A549 (cell line): ENCODE measurements at regions not wholly inside any gene's neighbourhood (a gene's known extent, or its start where the extent isn't known, plus 50 kb on each side); places are given as distances from the start of the nearest gene placed in this dataset.

Experiments
- ATAC-seq, 2 experiments: fragments of 200-7000 bp in 1 of 2; fragments of >200 bp in 1 of 2; cut with Nextera tagmentation in 1 of 2; cut with Tn5 transposase in 1 of 2; 3 replicates each; pipeline versions ENCODE4 v1.8.0 to v1.9.1; 2018 to 2020; ENCODE audit warnings: mild to moderate bottlenecking in 1 of 2, moderate library complexity in 1 of 2
- CTCF ChIA-PET: fragments of 300-600 bp; sonication (Branson Sonifier 250); formaldehyde crosslinking; extraction: SDS; loops from one replicate; lab custom pipeline; 2021; ENCODE audit warnings: antibody characterized with exemption, inconsistent platforms; lab: Yijun Ruan, JAX
- POLR2A ChIA-PET: fragments of 350-600 bp; formaldehyde crosslinking; extraction: SDS; loops from one replicate; lab custom pipeline; 2021; ENCODE audit warnings: antibody characterized with exemption, inconsistent platforms; lab: Yijun Ruan, JAX
- DNase-seq, 2 experiments: peaks; one replicate each; pipeline versions ENCODE4 v3.0.0 to v3.0.0-alpha.2; 2011 to 2016; ENCODE audit warnings: low read depth in 1 of 2, low spot score in 1 of 2
- FAIRE-seq: peaks from 2 replicates; lab custom pipeline; 2011; peaks lifted over from hg19 to GRCh38; lab: Jason Lieb, UNC
- H3K27ac ChIP-seq, 2 experiments: fragments of >200 bp; sonication (Bioruptor Twin); formaldehyde crosslinking; 3 replicates each; pipeline ENCODE4 v1.5.1; 2016 to 2017
- H3K4me1 ChIP-seq: fragments of >200 bp; sonication (Bioruptor Twin); formaldehyde crosslinking; 3 replicates; pipeline ENCODE4 v1.6.1; 2016
- H3K4me2 ChIP-seq: fragments of >200 bp; sonication (Bioruptor Twin); formaldehyde crosslinking; 3 replicates; pipeline ENCODE4 v1.6.1; 2016
- H3K4me3 ChIP-seq: fragments of >200 bp; sonication (Bioruptor Twin); formaldehyde crosslinking; 3 replicates; pipeline ENCODE4 v1.5.1; 2016
- H3K9me3 ChIP-seq: fragments of >200 bp; sonication (Bioruptor Twin); formaldehyde crosslinking; 3 replicates; pipeline ENCODE4 v1.6.1; 2016
- BCL3 ChIP-seq: fragments of >200 bp; sonication (Bioruptor Twin); formaldehyde crosslinking; IDR thresholded peaks from 3 replicates; pipeline ENCODE4 v1.6.1; 2016
- BHLHE40 ChIP-seq: IDR thresholded peaks from 2 replicates; pipeline ENCODE4 v1.6.1; 2012; ENCODE audit warnings: low read depth, low read length, inconsistent platforms
- CBX8 ChIP-seq: fragments of 200-600 bp; sonication (generic); IDR thresholded peaks from 2 replicates; pipeline ENCODE4 v1.6.1; 2016
- CHD4 ChIP-seq: fragments of 200-600 bp; sonication (generic); IDR thresholded peaks from 2 replicates; pipeline ENCODE4 v1.6.1; 2016; ENCODE audit warnings: antibody characterized with exemption, mild to moderate bottlenecking, borderline replicate concordance
- EHF ChIP-seq: fragments of 250-450 bp; sonication (Bioruptor Pico); IDR thresholded peaks from 2 replicates; pipeline ENCODE4 v1.5.0; 2020; ENCODE audit warnings: mild to moderate bottlenecking
- EHMT2 ChIP-seq: fragments of 200-600 bp; sonication (generic); IDR thresholded peaks from 2 replicates; pipeline ENCODE4 v1.6.1; 2016; ENCODE audit warnings: antibody characterized with exemption, low read depth, mild to moderate bottlenecking, moderate library complexity
- ELK1 ChIP-seq: fragments of 150-350 bp; IDR thresholded peaks from 2 replicates; pipeline ENCODE4 v1.6.1; 2014; ENCODE audit warnings: low read depth, mild to moderate bottlenecking, low read length
- EP300 ChIP-seq, 2 experiments: fragments of >200 bp; sonication (Bioruptor Twin); formaldehyde crosslinking; IDR thresholded peaks; 2 replicates in 1 of 2; 3 replicates in 1 of 2; pipeline ENCODE4 v1.6.1; 2016 to 2017
- FOSL2 ChIP-seq, 2 experiments: fragments of 450-650 bp in 1 of 2; fragments of >200 bp in 1 of 2; sonication (Bioruptor Twin) in 1 of 2; formaldehyde crosslinking; IDR thresholded peaks; 2 replicates each; pipeline versions ENCODE4 v1.5.0 to v1.6.1; 2016 to 2020; ENCODE audit warnings: mild to moderate bottlenecking in 1 of 2, moderate library complexity in 1 of 2
- HOXA7 ChIP-seq: fragments of 250-450 bp; sonication (Bioruptor Pico); IDR thresholded peaks from 2 replicates; pipeline ENCODE4 v1.5.0; 2020; ENCODE audit warnings: mild to moderate bottlenecking, moderate library complexity
- KDM1A ChIP-seq: fragments of 200-600 bp; sonication (generic); IDR thresholded peaks from 2 replicates; pipeline ENCODE4 v1.6.1; 2016; ENCODE audit warnings: low read depth, mild to moderate bottlenecking
- KDM5A ChIP-seq: fragments of 200-600 bp; sonication (generic); IDR thresholded peaks from 2 replicates; pipeline ENCODE4 v1.6.1; 2016; ENCODE audit warnings: antibody characterized with exemption, mild to moderate bottlenecking
- MAX ChIP-seq: IDR thresholded peaks from 2 replicates; pipeline ENCODE4 v1.6.1; 2012
- NR3C1 ChIP-seq: fragments of >200 bp; sonication (Bioruptor Twin); formaldehyde crosslinking; IDR thresholded peaks from 3 replicates; pipeline ENCODE4 v1.6.1; 2017
- RAD21 ChIP-seq, 2 experiments: fragments of >200 bp in 1 of 2; sonication (Bioruptor Twin) in 1 of 2; formaldehyde crosslinking in 1 of 2; IDR thresholded peaks in 1 of 2; conservative IDR thresholded peaks in 1 of 2; 2 replicates in 1 of 2; 3 replicates in 1 of 2; pipeline ENCODE4 v1.6.1; 2012 to 2018; ENCODE audit warnings: inconsistent platforms in 1 of 2
- SMC3 ChIP-seq: fragments of >200 bp; sonication (Bioruptor Twin); formaldehyde crosslinking; IDR thresholded peaks from 3 replicates; pipeline ENCODE4 v1.6.1; 2018; ENCODE audit warnings: inconsistent platforms
- SREBF2 ChIP-seq: fragments of 450-650 bp; IDR thresholded peaks from 2 replicates; pipeline ENCODE4 v1.6.1; 2014; ENCODE audit warnings: mild to moderate bottlenecking, moderate library complexity
- TFCP2L1 ChIP-seq: fragments of 250-450 bp; sonication (Bioruptor Pico); IDR thresholded peaks from 2 replicates; pipeline ENCODE4 v1.5.0; 2021; ENCODE audit warnings: mild to moderate bottlenecking
- USF2 ChIP-seq: fragments of 450-650 bp; IDR thresholded peaks from 2 replicates; pipeline ENCODE4 v1.6.1; 2014; ENCODE audit warnings: antibody characterized with exemption
- ZC3H11A ChIP-seq: fragments of 450-650 bp; IDR thresholded peaks from 2 replicates; pipeline ENCODE4 v1.6.1; 2014; ENCODE audit warnings: antibody characterized with exemption, mild to moderate bottlenecking
- ZSCAN20 ChIP-seq: fragments of 250-450 bp; sonication (Bioruptor Pico); IDR thresholded peaks from 2 replicates; pipeline ENCODE4 v1.8.0; 2022; ENCODE audit warnings: mild to moderate bottlenecking, moderate library complexity
- WGBS: methylation state at CpG from one replicate; pipeline ENCODE4 v1.1.6; 2017; ENCODE audit errors: missing lambda C conversion rate; 5-methylcytosine and 5-hydroxymethylcytosine counted together

DNA sequence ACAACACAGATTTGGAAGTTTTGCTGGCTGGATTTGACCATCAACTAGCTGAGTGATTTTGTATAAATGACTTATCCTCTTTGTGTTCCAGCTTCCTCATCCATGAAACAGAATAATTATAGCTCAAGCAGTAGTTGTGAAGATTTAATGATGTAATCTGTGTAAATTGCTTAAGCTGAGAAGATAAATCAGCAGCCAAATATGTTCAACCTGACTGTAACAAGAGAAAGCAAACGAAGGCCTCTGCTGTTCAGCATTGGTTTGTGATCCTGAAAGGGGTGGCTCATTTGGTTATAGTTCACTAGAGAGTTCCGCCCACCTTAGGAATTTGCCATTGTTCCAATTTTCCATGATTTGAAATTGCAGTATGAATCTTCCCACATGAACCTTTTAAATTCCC lies 75.7 kb upstream of the CCDC112 start:
- WGBS, result 64% methylated on average over 2 of the region's 2 CpGs
- TF ChIP-seq TFCP2L1 (CRISPR knock-in tag) (no peak), BCL3 (no peak), EHMT2 (no peak), MAX (no peak), ZC3H11A (no peak), RAD21 (conservative IDR thresholded peaks at IDR 0.05 in 1 of 2, IDR thresholded peaks at IDR 0.05 in 1 of 2) (no peak)
- POLR2A ChIA-PET, result no interaction called here
- H3K4me3 ChIP-seq, result no peak overlapping the region
- H3K4me1 ChIP-seq, result peaks cover 4% of the 10 kb centered on the region; the same call in 2 of the 3 replicates
- H3K27ac ChIP-seq, result no peak overlapping the region
- DNase-seq (no peak), FAIRE-seq (no peak), ATAC-seq (no peak)
- H3K9me3 ChIP-seq, result no peaks in the 10 kb centered on the region
- H3K4me2 ChIP-seq, result no peak overlapping the region
- CTCF ChIA-PET, result interaction anchor here (1.0 kb wide), 1 partner anchor 9 kb away, joined by 3 read pairs; no protein-coding TSS in a partner anchor

DNA sequence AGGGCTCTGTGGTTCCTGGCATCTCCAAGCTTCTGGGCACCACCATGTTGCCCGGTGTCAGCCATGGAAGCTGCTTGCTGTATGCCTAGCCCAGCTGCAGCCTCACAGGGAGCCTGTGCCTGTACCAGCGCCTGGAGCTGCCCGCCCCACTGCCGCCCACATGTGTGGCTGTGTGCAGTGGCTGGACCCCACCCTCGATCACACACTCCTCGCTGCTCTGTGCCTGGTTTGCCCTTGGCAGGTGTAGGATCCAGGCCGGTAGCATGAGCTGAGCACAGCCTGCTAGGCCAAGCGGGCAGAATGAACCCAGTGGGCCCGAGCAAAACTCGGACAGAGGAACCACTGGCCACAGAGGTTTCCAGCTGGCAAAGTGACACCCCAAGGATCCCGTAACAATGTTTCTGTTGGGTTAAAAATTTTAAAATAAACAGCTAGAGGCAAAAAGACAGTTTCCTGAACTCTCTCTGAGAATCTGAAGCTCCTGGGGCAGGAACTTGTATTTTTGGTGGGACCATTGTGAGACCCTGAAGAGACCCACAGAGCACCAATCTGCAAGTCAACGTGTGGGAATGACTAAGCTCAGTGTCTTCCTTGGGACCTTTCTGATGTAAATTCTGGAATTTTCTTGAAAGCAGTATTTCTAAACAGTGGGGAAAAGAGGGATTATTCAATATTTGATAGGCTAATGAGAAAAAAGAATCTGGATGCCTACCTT lies 73.1 kb upstream of the CCDC112 start:
- ATAC-seq, result no peak
- 86% methylated on average over 9 of the region's 12 CpGs for WGBS
- DNase-seq, result no peak
- Histone ChIP-seq H3K4me3 (no peak overlapping the region), H3K9me3 (no peaks in the 10 kb centered on the region), H3K4me2 (no peak overlapping the region)
- POLR2A ChIA-PET, result no interaction called here
- no peak for TF ChIP-seq ZSCAN20 (CRISPR knock-in tag)
- TF ChIP-seq EP300 (IDR thresholded peaks at IDR 0.05), result no peak
- no peak for TF ChIP-seq MAX
- no peak for TF ChIP-seq SREBF2
- TF ChIP-seq SMC3, result no peak
- no peak for TF ChIP-seq BCL3
- TF ChIP-seq BHLHE40, result no peak
- TF ChIP-seq FOSL2 (IDR thresholded peaks at IDR 0.05), result no peak
- TF ChIP-seq FOSL2 (CRISPR knock-in tag; IDR thresholded peaks at IDR 0.05), result no peak
- TF ChIP-seq EHF (CRISPR knock-in tag), result no peak
- no peak for TF ChIP-seq NR3C1
- TF ChIP-seq KDM1A, result no peak
- TF ChIP-seq USF2, result no peak
- TF ChIP-seq CHD4, result no peak
- no peak for TF ChIP-seq CBX8
- no peak for TF ChIP-seq HOXA7 (CRISPR knock-in tag)
- TF ChIP-seq ELK1, result no peak
- TF ChIP-seq EHMT2, result no peak
- no peak for TF ChIP-seq KDM5A
- TF ChIP-seq, all 56 proteins: peak for 0
- Histone ChIP-seq H3K27ac (no peak overlapping the region), H3K4me1 (peaks cover 18% of the 10 kb centered on the region)
- CTCF ChIA-PET, result interaction anchor here (1.0 to 1.4 kb wide), 4 partner anchors 8 to 205 kb away, joined by 3 to 5 read pairs (median 3); no protein-coding TSS in a partner anchor
- FAIRE-seq, result no peak
